GM06990 (cell line): ENCODE measurements at regions not wholly inside any gene's neighbourhood (a gene's known extent, or its start where the extent isn't known, plus 50 kb on each side); places are given as distances from the start of the nearest gene placed in this dataset.
"Not testable (repeated sequence)": the region's sequence is repeated elsewhere in the genome, so short reads cannot be mapped to it uniquely, and the experiment has no call there.

Experiments
- DNase-seq: peaks from one replicate; pipeline ENCODE4 v3.0.0-alpha.2; 2011; ENCODE audit not compliant: insufficient read length; ENCODE audit errors: extremely low read depth
- H3K27me3 ChIP-seq: replicated peaks from 2 replicates; pipeline ENCODE4 v1.6.0; 2011; ENCODE audit warnings: low read length; ENCODE audit not compliant: control insufficient read depth, insufficient read depth
- H3K36me3 ChIP-seq: 2 replicates; pipeline ENCODE4 v1.5.1; 2011; ENCODE audit warnings: low read length; ENCODE audit not compliant: control insufficient read depth, insufficient read depth
- H3K4me3 ChIP-seq: replicated peaks from 2 replicates; pipeline ENCODE4 v1.5.1; 2011; ENCODE audit warnings: low read depth, mild to moderate bottlenecking, control low read depth, low read length
- CTCF ChIP-seq: IDR thresholded peaks from 2 replicates; pipeline ENCODE4 v1.5.1; 2011; ENCODE audit warnings: low read length, control low read depth, mild to moderate bottlenecking, inconsistent platforms; ENCODE audit not compliant: insufficient read depth, poor library complexity, severe bottlenecking

GRCh38 chr4:71210823-71211222 lies 128.0 kb upstream of the SLC4A4 start:
- TF ChIP-seq CTCF: no peak
- no peak for DNase-seq
- H3K4me3 ChIP-seq: no peak overlapping the region
- no peaks in the 10 kb centered on the region for H3K36me3 ChIP-seq
- no peaks in the 10 kb centered on the region for H3K27me3 ChIP-seq

GRCh38 chr4:71211748-71212147 lies 127.1 kb upstream of the SLC4A4 start:
- DNase-seq: no peak
- TF ChIP-seq CTCF: no peak
- Histone ChIP-seq H3K27me3 (no peaks in the 10 kb centered on the region), H3K4me3 (no peak overlapping the region), H3K36me3 (no peaks in the 10 kb centered on the region)

- DNase-seq: no peak
- Histone ChIP-seq H3K36me3 (no peaks in the 10 kb centered on the region), H3K27me3 (no peaks in the 10 kb centered on the region), H3K4me3 (no peak overlapping the region)
- TF ChIP-seq CTCF: no peak
These were observed 126.6 kb upstream of the SLC4A4 start for GRCh38 chr4:71212216-71212615.

DNA sequence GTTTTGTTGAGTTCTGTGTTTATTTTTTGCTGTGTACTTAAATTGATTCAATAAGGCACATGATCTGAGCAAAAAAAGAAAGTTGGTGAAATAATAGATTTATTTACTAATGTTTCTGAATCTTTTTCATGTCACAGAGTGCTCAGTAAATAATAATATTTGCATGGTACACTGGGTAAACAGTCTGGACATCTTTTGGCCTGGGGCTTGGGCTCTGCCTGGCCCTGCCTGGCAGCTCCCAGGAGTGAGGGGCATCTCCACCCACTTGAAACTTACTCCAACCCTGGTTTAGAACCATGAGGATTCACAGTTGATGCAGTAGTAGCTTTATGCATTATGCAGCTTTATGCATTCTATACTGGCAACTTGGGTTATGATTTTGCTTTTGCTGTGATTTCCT lies 124.2 kb upstream of the SLC4A4 start:
- no peak for DNase-seq
- H3K36me3 ChIP-seq: no peaks in the 10 kb centered on the region
- H3K4me3 ChIP-seq: no peak overlapping the region
- no peak for TF ChIP-seq CTCF
- H3K27me3 ChIP-seq: no peaks in the 10 kb centered on the region

GRCh38 chr4:71216316-71216959 lies 122.4 kb upstream of the SLC4A4 start:
- TF ChIP-seq CTCF: no peak
- H3K27me3 ChIP-seq: no peaks in the 10 kb centered on the region
- no peaks in the 10 kb centered on the region for H3K36me3 ChIP-seq
- no peak for DNase-seq
- no peak overlapping the region for H3K4me3 ChIP-seq

GRCh38 chr4:71217688-71218087 lies 121.1 kb upstream of the SLC4A4 start:
- H3K4me3 ChIP-seq: no peak overlapping the region
- no peaks in the 10 kb centered on the region for H3K27me3 ChIP-seq
- no peaks in the 10 kb centered on the region for H3K36me3 ChIP-seq
- TF ChIP-seq CTCF: no peak
- no peak for DNase-seq

DNA sequence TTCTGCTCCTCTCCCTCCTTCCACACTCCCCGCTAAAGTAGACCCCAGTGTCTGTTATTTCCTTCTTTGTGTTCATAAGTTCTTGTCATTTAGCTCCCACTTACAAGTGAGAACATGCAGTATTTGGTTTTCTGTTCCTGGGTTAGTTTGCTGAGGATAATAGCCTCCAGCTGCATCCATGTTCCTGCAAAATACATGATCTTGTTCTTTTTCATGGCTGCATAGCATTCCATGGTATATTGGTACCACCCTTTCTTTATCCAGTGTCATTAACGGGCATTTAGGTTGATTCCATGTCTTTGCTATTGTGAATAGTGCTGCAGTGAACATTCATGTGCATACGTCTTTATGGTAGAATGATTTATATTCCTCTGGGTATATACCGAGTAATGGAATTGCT lies 118.0 kb upstream of the SLC4A4 start:
- not testable (repeated sequence) for H3K4me3 ChIP-seq, H3K27me3 ChIP-seq, DNase-seq, H3K36me3 ChIP-seq
